ENCODE measurements at regions not wholly inside any gene's neighbourhood (a gene's known extent, or its start where the extent isn't known, plus 50 kb on each side); places are given as distances from the start of the nearest gene placed in this dataset.

GRCh38 chr6:15046751-15047150 is 199.1 kb upstream of the JARID2 start:
- DNase-seq, result no peak

- DNase-seq, result no peak
These were observed 197.5 kb upstream of the JARID2 start for GRCh38 chr6:15048367-15048766.

GRCh38 chr6:15058200-15059061 is 187.4 kb upstream of the JARID2 start:
- no peak for DNase-seq

GRCh38 chr6:15061180-15061641 is 184.7 kb upstream of the JARID2 start:
- DNase-seq, result peak; percentile 92

- DNase-seq, result peak; percentile 83
These were observed 183.9 kb upstream of the JARID2 start for GRCh38 chr6:15061908-15062515.

GRCh38 chr6:15062516-15063252 is 183.2 kb upstream of the JARID2 start:
- DNase-seq, result peak; percentile 52

GRCh38 chr6:15063253-15063853 is 182.5 kb upstream of the JARID2 start:
- DNase-seq, result peak; percentile 39

GRCh38 chr6:15065261-15065989 is 180.4 kb upstream of the JARID2 start:
- peak; percentile 32 for DNase-seq

GRCh38 chr6:15066089-15066758 is 179.6 kb upstream of the JARID2 start:
- DNase-seq, result no peak

- peak; percentile 86 for DNase-seq
These were observed 172.5 kb upstream of the JARID2 start for GRCh38 chr6:15073344-15073789.

GRCh38 chr6:15073883-15074465 is 171.9 kb upstream of the JARID2 start:
- peak; percentile 46 for DNase-seq

GRCh38 chr6:15074806-15075205 is 171.1 kb upstream of the JARID2 start:
- peak; percentile 9 for DNase-seq

GRCh38 chr6:15076565-15076964 is 169.3 kb upstream of the JARID2 start:
- DNase-seq, result no peak

- no peak for DNase-seq
These were observed 168.9 kb upstream of the JARID2 start for GRCh38 chr6:15077006-15077405.

GRCh38 chr6:15077961-15078360 is 167.9 kb upstream of the JARID2 start:
- peak; percentile 98 for DNase-seq

- DNase-seq, result no peak
These were observed 166.5 kb upstream of the JARID2 start for GRCh38 chr6:15079288-15079817.

- DNase-seq, result no peak
These were observed 165.0 kb upstream of the JARID2 start for GRCh38 chr6:15080895-15081294.

GRCh38 chr6:15081447-15081846 is 164.4 kb upstream of the JARID2 start:
- DNase-seq, result no peak

GRCh38 chr6:15082708-15083107 is 163.2 kb upstream of the JARID2 start:
- DNase-seq, result no peak

- DNase-seq, result no peak
These were observed 159.3 kb upstream of the JARID2 start for GRCh38 chr6:15086348-15087158.

Measured in NCI-H69 (cell line).